ENCODE measurements at regions not wholly inside any gene's neighbourhood (a gene's known extent, or its start where the extent isn't known, plus 50 kb on each side); places are given as distances from the start of the nearest gene placed in this dataset.

DNA sequence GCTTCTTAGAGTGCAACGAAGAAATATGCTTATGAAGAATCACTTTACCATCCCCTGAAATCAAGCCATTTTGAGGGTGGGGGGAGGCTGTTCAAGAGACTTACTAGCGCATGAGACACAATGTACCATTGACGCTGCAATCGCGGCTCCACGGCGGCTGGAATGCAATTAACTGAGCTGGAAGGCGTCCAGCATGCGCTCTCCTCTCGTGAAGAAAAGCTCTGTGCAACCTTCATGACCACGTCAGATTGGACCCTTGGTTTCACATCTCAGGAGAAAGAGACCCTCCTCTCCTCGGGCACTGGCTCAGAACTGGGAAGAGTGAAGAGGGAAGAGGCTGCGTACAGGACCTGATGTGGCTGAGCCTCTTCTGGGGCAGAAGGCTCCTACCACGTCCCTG, 138.5 kb upstream of the IRX2 start:
- H3K79me2 ChIP-seq (ENCODE audit: control insufficient read depth, insufficient read depth, low read length), result no peaks in the 10 kb centered on the region
- no peak overlapping the region for H3K27ac ChIP-seq (ENCODE audit: extremely low read depth, low read depth, low read length)
- no peak overlapping the region for H3K4me2 ChIP-seq (ENCODE audit: insufficient read depth, low read length)
- no peaks in the 10 kb centered on the region for H3K9me3 ChIP-seq (replicated peaks; ENCODE audit: control insufficient read depth, insufficient read depth, low read depth, low read length)
- 2% methylated on average over 14 of the region's 14 CpGs for WGBS (ENCODE audit: insufficient coverage, low coverage, missing lambda C conversion rate)
- intact Hi-C loops (cut with micrococcal nuclease) (no loop called here), in situ Hi-C loops (cut with MboI) (no loop called here)
- no TSS peak for BruUV-seq (replicated peaks)
- no peak overlapping the region for H3K9ac ChIP-seq (ENCODE audit: insufficient read depth in 1 of 2, low read depth in 2 of 2, low read length in 2 of 2)
- no peaks in the 10 kb centered on the region for H3K4me1 ChIP-seq (replicated peaks in 1 of 2; ENCODE audit: control insufficient read depth in 2 of 2, insufficient read depth in 2 of 2, low read length in 2 of 2)
- CTCF ChIA-PET (ENCODE audit: low intra/inter-chr PET ratio), result no interaction called here
- H4K20me1 ChIP-seq (replicated peaks; ENCODE audit: control insufficient read depth, insufficient read depth, low read length), result 0 out of 2 replicates have a peak, but pooled peaks cover 3% of the 10 kb centered on the region
- peaks cover 2 to 10% of the 10 kb centered on the region in 2 experiments; a peak in 3 of 5 replicates for H3K27me3 ChIP-seq (ENCODE audit: control insufficient read depth in 2 of 2, insufficient read depth in 2 of 2, low read length in 2 of 2)
- TF ChIP-seq, protein P1, sequence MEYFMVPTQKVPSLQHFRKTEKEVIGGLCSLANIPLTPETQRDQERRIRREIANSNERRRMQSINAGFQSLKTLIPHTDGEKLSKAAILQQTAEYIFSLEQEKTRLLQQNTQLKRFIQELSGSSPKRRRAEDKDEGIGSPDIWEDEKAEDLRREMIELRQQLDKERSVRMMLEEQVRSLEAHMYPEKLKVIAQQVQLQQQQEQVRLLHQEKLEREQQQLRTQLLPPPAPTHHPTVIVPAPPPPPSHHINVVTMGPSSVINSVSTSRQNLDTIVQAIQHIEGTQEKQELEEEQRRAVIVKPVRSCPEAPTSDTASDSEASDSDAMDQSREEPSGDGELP (CRISPR knock-in tag; IDR thresholded peaks at IDR 0.05; ENCODE audit: borderline replicate concordance), result no peak
- no peak for TF ChIP-seq NRF1 (conservative IDR thresholded peaks at IDR 0.05 in 1 of 2, IDR thresholded peaks at IDR 0.05 in 1 of 2)
- TF ChIP-seq, protein P2, sequence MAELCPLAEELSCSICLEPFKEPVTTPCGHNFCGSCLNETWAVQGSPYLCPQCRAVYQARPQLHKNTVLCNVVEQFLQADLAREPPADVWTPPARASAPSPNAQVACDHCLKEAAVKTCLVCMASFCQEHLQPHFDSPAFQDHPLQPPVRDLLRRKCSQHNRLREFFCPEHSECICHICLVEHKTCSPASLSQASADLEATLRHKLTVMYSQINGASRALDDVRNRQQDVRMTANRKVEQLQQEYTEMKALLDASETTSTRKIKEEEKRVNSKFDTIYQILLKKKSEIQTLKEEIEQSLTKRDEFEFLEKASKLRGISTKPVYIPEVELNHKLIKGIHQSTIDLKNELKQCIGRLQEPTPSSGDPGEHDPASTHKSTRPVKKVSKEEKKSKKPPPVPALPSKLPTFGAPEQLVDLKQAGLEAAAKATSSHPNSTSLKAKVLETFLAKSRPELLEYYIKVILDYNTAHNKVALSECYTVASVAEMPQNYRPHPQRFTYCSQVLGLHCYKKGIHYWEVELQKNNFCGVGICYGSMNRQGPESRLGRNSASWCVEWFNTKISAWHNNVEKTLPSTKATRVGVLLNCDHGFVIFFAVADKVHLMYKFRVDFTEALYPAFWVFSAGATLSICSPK (IDR thresholded peaks at IDR 0.05; ENCODE audit: borderline replicate concordance), result no peak
- TF ChIP-seq LCOR (CRISPR knock-in tag; IDR thresholded peaks at IDR 0.05), result no peak
- TF ChIP-seq JUN (IDR thresholded peaks at IDR 0.05; ENCODE audit: borderline replicate concordance, low read depth, low read length), result no peak
- no peak for TF ChIP-seq JUN (CRISPR knock-in tag; IDR thresholded peaks at IDR 0.05; ENCODE audit: borderline replicate concordance)
- no peak for TF ChIP-seq HDAC1 (IDR thresholded peaks at IDR 0.05)
- no peak for TF ChIP-seq CBX8 (IDR thresholded peaks at IDR 0.05; ENCODE audit: borderline replicate concordance, extremely low read depth, low read depth, low read length, poor library complexity, severe bottlenecking)
- TF ChIP-seq ZC3H4 (CRISPR knock-in tag; IDR thresholded peaks at IDR 0.05; ENCODE audit: borderline replicate concordance), result no peak
- TF ChIP-seq TBP (optimal IDR thresholded peaks at IDR 0.05; ENCODE audit: low read depth, low read length), result no peak
- TF ChIP-seq, protein P3, sequence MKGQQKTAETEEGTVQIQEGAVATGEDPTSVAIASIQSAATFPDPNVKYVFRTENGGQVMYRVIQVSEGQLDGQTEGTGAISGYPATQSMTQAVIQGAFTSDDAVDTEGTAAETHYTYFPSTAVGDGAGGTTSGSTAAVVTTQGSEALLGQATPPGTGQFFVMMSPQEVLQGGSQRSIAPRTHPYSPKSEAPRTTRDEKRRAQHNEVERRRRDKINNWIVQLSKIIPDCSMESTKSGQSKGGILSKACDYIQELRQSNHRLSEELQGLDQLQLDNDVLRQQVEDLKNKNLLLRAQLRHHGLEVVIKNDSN (CRISPR knock-in tag; IDR thresholded peaks at IDR 0.05), result no peak
- no peak for DNase-seq (ENCODE audit: extremely low read depth in 1 of 4, low spot score in 3 of 4)
- FAIRE-seq, result no peak
- POLR2A ChIA-PET, result no interaction called here
- no peak overlapping the region for H3K4me3 ChIP-seq
- H3K9me1 ChIP-seq (ENCODE audit: control insufficient read depth, insufficient read depth, low read length), result peaks cover 3% of the 10 kb centered on the region
- H2AFZ ChIP-seq (ENCODE audit: low read depth, low read length), result no peak overlapping the region
- H3K36me3 ChIP-seq (ENCODE audit: control insufficient read depth, insufficient read depth, low read length), result no peaks in the 10 kb centered on the region
- ATAC-seq, result no peak
